ENCODE measurements at regions not wholly inside any gene's neighbourhood (a gene's known extent, or its start where the extent isn't known, plus 50 kb on each side); places are given as distances from the start of the nearest gene placed in this dataset.

- Mint-ChIP-seq H3K9me3 (ENCODE audit: insufficient read depth) (no peaks in the 10 kb centered on the region), H3K27me3 (no peaks in the 10 kb centered on the region), H3K27ac (no peak overlapping the region), H3K4me3 (no peak overlapping the region), H3K4me1 (no peaks in the 10 kb centered on the region)
- no peaks in the 10 kb centered on the region for H4K20me1 ChIP-seq (ENCODE audit: control insufficient read depth, insufficient read depth, low read length, poor library complexity, severe bottlenecking)
- H3K9me3 ChIP-seq (ENCODE audit: control extremely low read depth in 1 of 3, control insufficient read depth in 2 of 3, insufficient read depth in 1 of 3, low read length in 2 of 3): no peaks in the 10 kb centered on the region
- no peak overlapping the region for H3K4me2 ChIP-seq (replicated peaks; ENCODE audit: low read depth, low read length, poor library complexity, severe bottlenecking)
- intact Hi-C loops (cut with micrococcal nuclease): no loop called here
- 100% methylated on average over 5 of the region's 10 CpGs for WGBS (ENCODE audit: insufficient coverage)
- TF ChIP-seq EZH2 (IDR thresholded peaks at IDR 0.05; ENCODE audit: borderline replicate concordance, insufficient read depth, low read depth, low read length, poor library complexity, severe bottlenecking) (no peak), CTCF (IDR thresholded peaks at IDR 0.05) (no peak)
- no peak for DNase-seq
- POLR2A ChIA-PET: no interaction called here
- no peaks in the 10 kb centered on the region for H3K36me3 ChIP-seq (replicated peaks in 1 of 2; ENCODE audit: control extremely low read depth in 1 of 2, control insufficient read depth in 1 of 2, extremely low read depth in 1 of 2, insufficient read depth in 2 of 2, low read length in 1 of 2)
- no peak overlapping the region for H3K27ac ChIP-seq (ENCODE audit: low read length in 2 of 2)
- no peak overlapping the region for H3K9ac ChIP-seq (ENCODE audit: low read length)
- H3K79me2 ChIP-seq (ENCODE audit: control insufficient read depth, insufficient read depth, low read length): no peaks in the 10 kb centered on the region
- ATAC-seq (ENCODE audit: low read depth): no peak
- H2AFZ ChIP-seq (ENCODE audit: insufficient read depth, low read depth, low read length, poor library complexity, severe bottlenecking): no peak overlapping the region
- no peaks in the 10 kb centered on the region for H3K4me1 ChIP-seq (ENCODE audit: control insufficient read depth in 2 of 2, insufficient read depth in 2 of 2, low read length in 2 of 2)
- CTCF ChIA-PET: interaction anchor here (1.0 kb wide), 1 partner anchor 172 kb away, joined by 4 read pairs; no protein-coding TSS in a partner anchor
- H3K27me3 ChIP-seq (replicated peaks in 1 of 4; ENCODE audit: control extremely low read depth in 1 of 4, control insufficient read depth in 3 of 4, insufficient read depth in 4 of 4, low read length in 3 of 4): no peaks in the 10 kb centered on the region
- no peak overlapping the region for H3K4me3 ChIP-seq (ENCODE audit: control extremely low read depth in 1 of 5, extremely low read depth in 1 of 5, insufficient read depth in 1 of 5, low read depth in 2 of 5, low read length in 4 of 5)
These were observed 65.8 kb upstream of the PRKAR2B start for GRCh38 chr7:106978425-106979420.
